HL-60 (cell line): ENCODE measurements at regions not wholly inside any gene's neighbourhood (a gene's known extent, or its start where the extent isn't known, plus 50 kb on each side); places are given as distances from the start of the nearest gene placed in this dataset.

ENCODE experiments used
- DNase-seq, 2 experiments: peaks; one replicate each; pipeline ENCODE4 v3.0.0-alpha.2; 2010 to 2020; ENCODE audit warnings: low read depth in 1 of 2, low spot score in 1 of 2
- H3K27ac ChIP-seq: fragments of 250-450 bp; sonication (Bioruptor Pico); replicated peaks from 2 replicates; pipeline ENCODE4 v1.5.1; 2020; ENCODE audit warnings: mild to moderate bottlenecking, moderate library complexity
- H3K27me3 ChIP-seq: fragments of 250-450 bp; sonication (Bioruptor Pico); 2 replicates; pipeline ENCODE4 v1.5.1; 2021; ENCODE audit warnings: mild to moderate bottlenecking, moderate library complexity; ENCODE audit not compliant: insufficient read depth, poor library complexity, severe bottlenecking
- H3K4me3 ChIP-seq: replicated peaks from 2 replicates; pipeline ENCODE4 v1.5.1; 2011; ENCODE audit warnings: mild to moderate bottlenecking, control low read depth, low read length; ENCODE audit not compliant: insufficient read depth
- CTCF ChIP-seq: IDR thresholded peaks from one replicate; pipeline ENCODE4 v1.5.1; 2011; ENCODE audit warnings: low read length, control low read depth, inconsistent platforms; ENCODE audit not compliant: insufficient read depth
- GABPA ChIP-seq: IDR thresholded peaks from 2 replicates; pipeline ENCODE4 v1.6.1; 2012; ENCODE audit warnings: low read depth
- POLR2AphosphoS5 ChIP-seq: IDR thresholded peaks from 2 replicates; pipeline ENCODE4 v1.6.1; 2012; ENCODE audit warnings: low read depth
- REST ChIP-seq: IDR thresholded peaks from 2 replicates; pipeline ENCODE4 v1.6.1; 2012; ENCODE audit warnings: low read depth; ENCODE audit not compliant: insufficient replicate concordance
- SPI1 ChIP-seq: IDR thresholded peaks from 2 replicates; pipeline ENCODE4 v1.6.1; 2012; ENCODE audit warnings: low read depth, mild to moderate bottlenecking, borderline replicate concordance

- Histone ChIP-seq H3K27me3 (no peaks in the 10 kb centered on the region), H3K4me3 (no peak overlapping the region), H3K27ac (no peak overlapping the region)
- no peak for DNase-seq
- TF ChIP-seq GABPA: no peak
- no peak for TF ChIP-seq REST
- TF ChIP-seq CTCF: no peak
- no peak for TF ChIP-seq SPI1
- TF ChIP-seq POLR2AphosphoS5: no peak
These were observed 85.8 kb upstream of the NEUROD1 start for GRCh38 chr2:181766129-181766528.

GRCh38 chr2:181770150-181770549, 89.8 kb upstream of the NEUROD1 start:
- H3K4me3 ChIP-seq: no peak overlapping the region
- TF ChIP-seq POLR2AphosphoS5 (no peak), CTCF (no peak), SPI1 (no peak), GABPA (no peak), REST (no peak)
- no peak overlapping the region for H3K27ac ChIP-seq
- no peak for DNase-seq
- H3K27me3 ChIP-seq: no peaks in the 10 kb centered on the region

GRCh38 chr2:181771356-181771755, 91.0 kb upstream of the NEUROD1 start:
- Histone ChIP-seq H3K4me3 (no peak overlapping the region), H3K27me3 (no peaks in the 10 kb centered on the region), H3K27ac (no peak overlapping the region)
- DNase-seq: no peak
- TF ChIP-seq GABPA (no peak), CTCF (no peak), POLR2AphosphoS5 (no peak), REST (no peak)
